H9 (cell line): ENCODE measurements at regions not wholly inside any gene's neighbourhood (a gene's known extent, or its start where the extent isn't known, plus 50 kb on each side); places are given as distances from the start of the nearest gene placed in this dataset.

Experiments used
- DNase-seq: peaks from one replicate; pipeline ENCODE4 v3.0.0-alpha.2; 2017
- H2AFZ ChIP-seq: one replicate; pipeline ENCODE4 v1.6.1; 2013; ENCODE audit warnings: mild to moderate bottlenecking, low read length, control low read depth, moderate library complexity
- H2AK5ac ChIP-seq: 2 replicates; pipeline ENCODE4 v1.6.1; 2013; ENCODE audit warnings: low read length, control low read depth, mixed read lengths; ENCODE audit not compliant: insufficient read length
- H2BK120ac ChIP-seq: one replicate; pipeline ENCODE4 v1.6.1; 2013; ENCODE audit warnings: low read depth, mild to moderate bottlenecking, low read length, control low read depth, inconsistent platforms; ENCODE audit not compliant: poor library complexity, severe bottlenecking
- H2BK12ac ChIP-seq: 2 replicates; pipeline ENCODE4 v1.6.1; 2013; ENCODE audit warnings: low read length, control low read depth, mixed read lengths, low read depth; ENCODE audit not compliant: insufficient read length
- H2BK15ac ChIP-seq: 2 replicates; pipeline ENCODE4 v1.6.1; 2013; ENCODE audit warnings: low read depth, low read length, control low read depth
- H2BK20ac ChIP-seq: one replicate; pipeline ENCODE4 v1.6.1; 2013; ENCODE audit warnings: low read depth, mild to moderate bottlenecking, low read length, control low read depth, inconsistent platforms; ENCODE audit not compliant: poor library complexity, severe bottlenecking
- H2BK5ac ChIP-seq: 2 replicates; pipeline ENCODE4 v1.6.1; 2013; ENCODE audit warnings: low read length, control low read depth, mixed read lengths; ENCODE audit not compliant: insufficient read length
- H3K14ac ChIP-seq: 2 replicates; pipeline ENCODE4 v1.6.1; 2013; ENCODE audit warnings: low read length, control low read depth; ENCODE audit not compliant: insufficient read depth
- H3K18ac ChIP-seq: 2 replicates; pipeline ENCODE4 v1.6.1; 2013; ENCODE audit warnings: low read depth, mild to moderate bottlenecking, mixed read lengths, low read length, control low read depth; ENCODE audit not compliant: insufficient read length
- H3K23ac ChIP-seq: 2 replicates; pipeline ENCODE4 v1.6.1; 2013; ENCODE audit warnings: low read length, control low read depth, mixed read lengths, low read depth; ENCODE audit not compliant: insufficient read length
- H3K23me2 ChIP-seq: 2 replicates; pipeline ENCODE4 v1.6.1; 2013; ENCODE audit warnings: low read depth, mild to moderate bottlenecking, mixed read lengths, low read length, control low read depth; ENCODE audit not compliant: insufficient read length, poor library complexity, severe bottlenecking
- H3K27ac ChIP-seq: 2 replicates; pipeline ENCODE4 v1.5.1; 2013; ENCODE audit warnings: low read length, control low read depth, mixed read lengths, low read depth; ENCODE audit not compliant: insufficient read length
- H3K27me3 ChIP-seq: 2 replicates; pipeline ENCODE4 v1.6.1; 2013; ENCODE audit warnings: low read length, control low read depth, inconsistent platforms; ENCODE audit not compliant: insufficient read depth
- H3K4ac ChIP-seq: 2 replicates; pipeline ENCODE4 v1.6.1; 2013; ENCODE audit warnings: low read depth, mild to moderate bottlenecking, control low read depth, inconsistent platforms, low read length, moderate library complexity
- H3K4me1 ChIP-seq: 2 replicates; pipeline ENCODE4 v1.6.1; 2013; ENCODE audit warnings: low read length, control low read depth, inconsistent platforms; ENCODE audit not compliant: insufficient read depth
- H3K4me2 ChIP-seq: 2 replicates; pipeline ENCODE4 v1.6.1; 2013; ENCODE audit warnings: low read length, control low read depth, mixed read lengths; ENCODE audit not compliant: insufficient read length, insufficient read depth
- H3K56ac ChIP-seq: 2 replicates; pipeline ENCODE4 v1.6.1; 2013; ENCODE audit warnings: low read depth, mild to moderate bottlenecking, mixed read lengths, low read length, control low read depth; ENCODE audit not compliant: insufficient read length
- H3K79me1 ChIP-seq: 2 replicates; pipeline ENCODE4 v1.6.1; 2013; ENCODE audit warnings: low read depth, mild to moderate bottlenecking, moderate library complexity, low read length, control low read depth, inconsistent platforms; ENCODE audit not compliant: insufficient read depth, poor library complexity, severe bottlenecking
- H3K79me2 ChIP-seq: 2 replicates; pipeline ENCODE4 v1.6.1; 2013; ENCODE audit warnings: low read length, control low read depth, inconsistent platforms; ENCODE audit not compliant: insufficient read depth
- H3K9ac ChIP-seq: 2 replicates; pipeline ENCODE4 v1.6.1; 2013; ENCODE audit warnings: low read length, control low read depth, mixed read lengths; ENCODE audit not compliant: insufficient read length; ENCODE audit errors: extremely low read depth
- H3K9me3 ChIP-seq: one replicate; pipeline ENCODE4 v1.6.1; 2013; ENCODE audit warnings: low read depth, low read length, inconsistent platforms; ENCODE audit not compliant: control insufficient read depth
- H3T11ph ChIP-seq: one replicate; pipeline ENCODE4 v1.6.1; 2013; ENCODE audit warnings: mild to moderate bottlenecking, low read length, control low read depth, inconsistent platforms
- H4K20me1 ChIP-seq: one replicate; pipeline ENCODE4 v1.6.1; 2013; ENCODE audit not compliant: control insufficient read depth, insufficient read length, insufficient read depth
- H4K5ac ChIP-seq: 2 replicates; pipeline ENCODE4 v1.6.1; 2013; ENCODE audit warnings: low read depth, mild to moderate bottlenecking, mixed read lengths, low read length, control low read depth; ENCODE audit not compliant: insufficient read length
- H4K8ac ChIP-seq: replicated peaks from 2 replicates; pipeline ENCODE4 v1.6.1; 2013; ENCODE audit warnings: low read length, control low read depth, mixed read lengths, low read depth; ENCODE audit not compliant: insufficient read length
- H4K91ac ChIP-seq: 2 replicates; pipeline ENCODE4 v1.6.1; 2013; ENCODE audit warnings: low read depth, mild to moderate bottlenecking, moderate library complexity, mixed read lengths, low read length, control low read depth; ENCODE audit not compliant: insufficient read length
- H3K27ac Mint-ChIP-seq, 3 experiments: 2 replicates in 2 of 3; 3 replicates in 1 of 3; pipeline ENCODE4 v1.8.0; 2020 to 2021; ENCODE audit warnings: mixed read lengths in 3 of 3, mild to moderate bottlenecking in 1 of 3, moderate library complexity in 1 of 3
- H3K27me3 Mint-ChIP-seq: 2 replicates; pipeline ENCODE4 v1.8.0; 2021; ENCODE audit warnings: low read depth, mild to moderate bottlenecking, moderate library complexity, mixed read lengths
- H3K36me3 Mint-ChIP-seq, 3 experiments: 2 replicates in 2 of 3; 3 replicates in 1 of 3; pipeline ENCODE4 v1.8.0; 2020 to 2021; ENCODE audit warnings: low read depth in 3 of 3, mixed read lengths in 3 of 3; ENCODE audit not compliant: insufficient read depth in 1 of 3
- H3K4me1 Mint-ChIP-seq, 2 experiments: 2 replicates each; pipeline ENCODE4 v1.8.0; 2020; ENCODE audit warnings: mixed read lengths in 2 of 2
- H3K4me3 Mint-ChIP-seq, 2 experiments: 2 replicates in 1 of 2; 3 replicates in 1 of 2; pipeline ENCODE4 v1.8.0; 2020 to 2021; ENCODE audit warnings: mild to moderate bottlenecking in 2 of 2, mixed read lengths in 2 of 2, moderate library complexity in 1 of 2
- H3K9me3 Mint-ChIP-seq, 2 experiments: 2 replicates in 1 of 2; 3 replicates in 1 of 2; pipeline ENCODE4 v1.8.0; 2020; ENCODE audit warnings: mild to moderate bottlenecking in 2 of 2, mixed read lengths in 2 of 2, moderate library complexity in 1 of 2
- CTCF ChIP-seq: fragments of 200-600 bp; sonication (generic); conservative IDR thresholded peaks from 3 replicates; pipeline ENCODE4 v1.8.0; 2021; ENCODE audit warnings: antibody characterized with exemption, mild to moderate bottlenecking
- WGBS: extraction: QIAGEN DNeasy Blood & Tissue Kit; methylation state at CpG from one replicate; pipeline ENCODE4 v1.1.7; 2013; ENCODE audit warnings: missing lambda C conversion rate, low lambda C conversion rate, mixed read lengths; ENCODE audit not compliant: insufficient read length; ENCODE audit errors: extremely low coverage; 5-methylcytosine and 5-hydroxymethylcytosine counted together

- H3K9me3 ChIP-seq = no peaks in the 10 kb centered on the region
- no peak overlapping the region for H3K4me2 ChIP-seq
- Mint-ChIP-seq H3K36me3 (no peaks in the 10 kb centered on the region), H3K27ac (no peak overlapping the region; a peak in 1 of 7 replicates), H3K27me3 (0 out of 2 replicates have a peak, but pooled peaks cover 1% of the 10 kb centered on the region), H3K9me3 (no peaks in the 10 kb centered on the region), H3K4me3 (no peak overlapping the region), H3K4me1 (peaks cover 6 to 7% of the 10 kb centered on the region in 2 experiments)
- TF ChIP-seq CTCF = no peak
- no peak for DNase-seq
- H3K79me2 ChIP-seq = no peaks in the 10 kb centered on the region
- no peak overlapping the region for H3T11ph ChIP-seq
- no peak overlapping the region for H4K5ac ChIP-seq
- H2BK15ac ChIP-seq = no peak overlapping the region
- no peak overlapping the region for H2AFZ ChIP-seq
- no peak overlapping the region for H3K56ac ChIP-seq
- no peaks in the 10 kb centered on the region for H3K79me1 ChIP-seq
- no CpG with 5 or more reads among the region's 6 CpGs for WGBS
- H3K27me3 ChIP-seq = no peaks in the 10 kb centered on the region; the same call in 1 of the 2 replicates
- no peak overlapping the region for H3K27ac ChIP-seq
- H3K4ac ChIP-seq = no peak overlapping the region
- H4K20me1 ChIP-seq = no peaks in the 10 kb centered on the region
- no peak overlapping the region for H3K14ac ChIP-seq
- H4K91ac ChIP-seq = no peak overlapping the region
- no peak overlapping the region for H2BK5ac ChIP-seq
- no peak overlapping the region for H2AK5ac ChIP-seq
- no peak overlapping the region for H3K18ac ChIP-seq
- H2BK12ac ChIP-seq = no peak overlapping the region
- no peak overlapping the region for H3K9ac ChIP-seq
- no peak overlapping the region for H2BK20ac ChIP-seq
- H3K23me2 ChIP-seq = no peaks in the 10 kb centered on the region
- no peak overlapping the region for H3K23ac ChIP-seq
- no peak overlapping the region for H4K8ac ChIP-seq
- no peak overlapping the region for H2BK120ac ChIP-seq
- H3K4me1 ChIP-seq = no peaks in the 10 kb centered on the region; the same call in 1 of the 2 replicates
Measured at GRCh38 chr13:78777976-78778375, 119.0 kb upstream of the OBI1 start.
